ENCODE measurements at regions not wholly inside any gene's neighbourhood (a gene's known extent, or its start where the extent isn't known, plus 50 kb on each side); places are given as distances from the start of the nearest gene placed in this dataset.
"Not testable (repeated sequence)": the region's sequence is repeated elsewhere in the genome, so short reads cannot be mapped to it uniquely, and the experiment has no call there.

GRCh38 chr14:85002846-85003245 is 527.1 kb upstream of the FLRT2 start:
- DNase-seq, result no peak

- no peak for DNase-seq
These were observed 526.1 kb upstream of the FLRT2 start for GRCh38 chr14:85003805-85004204.

- no peak for DNase-seq
These were observed 520.4 kb upstream of the FLRT2 start for GRCh38 chr14:85009506-85009905.

GRCh38 chr14:85010186-85010585 is 519.8 kb upstream of the FLRT2 start:
- no peak for DNase-seq

- DNase-seq, result no peak
These were observed 513.4 kb upstream of the FLRT2 start for GRCh38 chr14:85016496-85016895.

GRCh38 chr14:85023866-85024265 is 506.1 kb upstream of the FLRT2 start:
- not testable (repeated sequence) for DNase-seq

- DNase-seq, result no peak
These were observed 505.0 kb upstream of the FLRT2 start for GRCh38 chr14:85024931-85025330.

GRCh38 chr14:85027681-85028370 is 502.1 kb upstream of the FLRT2 start:
- DNase-seq, result no peak

GRCh38 chr14:85037411-85037810 is 492.5 kb upstream of the FLRT2 start:
- DNase-seq, result no peak

- no peak for DNase-seq
These were observed 491.2 kb upstream of the FLRT2 start for GRCh38 chr14:85038526-85039352.

GRCh38 chr14:85039353-85039626 is 490.7 kb upstream of the FLRT2 start:
- DNase-seq, result no peak

- DNase-seq, result no peak
These were observed 489.8 kb upstream of the FLRT2 start for GRCh38 chr14:85040046-85040685.

GRCh38 chr14:85041618-85042017 is 488.3 kb upstream of the FLRT2 start:
- no peak for DNase-seq

GRCh38 chr14:85042301-85042700 is 487.6 kb upstream of the FLRT2 start:
- DNase-seq, result no peak

- DNase-seq, result no peak
These were observed 479.8 kb upstream of the FLRT2 start for GRCh38 chr14:85050180-85050579.

- DNase-seq, result no peak
These were observed 477.3 kb upstream of the FLRT2 start for GRCh38 chr14:85052646-85053045.

GRCh38 chr14:85054178-85054577 is 475.8 kb upstream of the FLRT2 start:
- DNase-seq, result no peak

GRCh38 chr14:85056267-85056666 is 473.7 kb upstream of the FLRT2 start:
- no peak for DNase-seq

GRCh38 chr14:85057221-85057620 is 472.7 kb upstream of the FLRT2 start:
- no peak for DNase-seq

GRCh38 chr14:85058150-85058549 is 471.8 kb upstream of the FLRT2 start:
- no peak for DNase-seq

GRCh38 chr14:85060121-85060520 is 469.8 kb upstream of the FLRT2 start:
- no peak for DNase-seq

- no peak for DNase-seq
These were observed 468.7 kb upstream of the FLRT2 start for GRCh38 chr14:85061256-85061655.

- no peak for DNase-seq
These were observed 466.2 kb upstream of the FLRT2 start for GRCh38 chr14:85063747-85064146.

- no peak for DNase-seq
These were observed 458.5 kb upstream of the FLRT2 start for GRCh38 chr14:85071447-85071846.

All from activated gamma-delta T cell (primary cell).